ENCODE measurements at regions not wholly inside any gene's neighbourhood (a gene's known extent, or its start where the extent isn't known, plus 50 kb on each side); places are given as distances from the start of the nearest gene placed in this dataset.
"Not testable (repeated sequence)": the region's sequence is repeated elsewhere in the genome, so short reads cannot be mapped to it uniquely, and the experiment has no call there.

DNA sequence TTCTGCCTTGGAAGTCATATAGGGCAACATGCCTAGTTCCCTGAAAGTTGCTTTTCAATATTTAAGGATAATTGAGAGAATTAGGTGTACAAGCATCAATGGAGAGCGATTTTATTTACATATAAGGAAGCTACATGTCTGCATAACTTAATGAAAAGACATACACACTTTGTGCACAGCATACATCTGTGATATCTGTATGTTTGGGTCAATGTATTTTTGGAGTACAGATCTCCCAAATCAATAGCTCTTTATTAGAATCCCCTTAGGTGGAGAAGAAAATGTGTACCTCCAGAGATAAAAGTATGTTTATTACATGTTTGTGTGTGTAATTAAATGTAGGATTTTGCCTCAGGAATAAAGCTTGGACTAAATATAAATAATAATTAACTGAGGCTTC, 373.7 kb upstream of the CCNH start:
- DNase-seq: no peak

- no peak for DNase-seq
These were observed 373.0 kb upstream of the CCNH start for GRCh38 chr5:87785554-87786335.

DNA sequence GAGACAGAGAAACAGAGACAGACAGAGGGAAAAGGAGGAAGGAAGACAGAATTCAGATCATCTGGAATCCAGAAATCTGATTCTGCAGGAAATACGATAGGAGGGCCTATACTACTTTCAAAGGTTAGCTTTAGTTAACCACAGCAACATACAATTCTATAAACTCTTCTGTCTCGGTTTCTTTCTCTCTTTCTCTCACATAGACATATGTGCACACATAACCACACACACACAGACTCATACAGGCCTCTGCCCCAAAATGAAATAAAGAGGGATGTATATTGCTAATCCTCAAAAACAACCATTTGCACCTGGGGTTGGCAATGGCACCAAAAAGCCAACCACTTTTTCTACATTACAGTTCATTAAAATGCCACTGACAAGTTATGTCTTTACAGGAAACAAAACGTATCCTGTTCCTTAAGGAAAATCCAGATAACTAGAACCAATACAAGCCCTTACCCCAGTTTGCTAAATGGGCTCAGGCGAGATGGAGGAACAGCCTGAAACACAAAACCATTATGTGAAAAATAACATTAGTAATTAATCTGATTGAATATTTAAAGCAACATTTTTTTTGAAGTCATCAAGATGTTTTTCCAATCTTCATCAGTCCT, 372.3 kb upstream of the CCNH start:
- no peak for DNase-seq

DNA sequence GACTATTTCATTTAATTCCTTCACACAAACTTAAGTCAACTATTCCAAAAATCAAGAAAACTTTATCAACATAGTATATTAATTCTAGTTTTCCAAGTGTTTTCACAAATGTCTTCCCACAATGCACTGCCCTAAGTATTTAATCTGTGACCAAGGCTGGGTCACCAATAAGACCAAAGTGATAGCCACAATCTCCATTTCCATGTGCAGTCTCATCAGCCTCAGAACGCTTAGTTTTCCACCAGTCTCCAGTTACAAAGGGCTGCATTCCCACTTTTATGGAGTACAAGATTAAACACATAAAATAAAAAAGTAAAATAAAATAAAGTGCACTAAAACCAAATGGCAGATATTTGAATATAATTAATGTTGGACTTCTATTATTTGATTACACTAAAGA, 371.6 kb upstream of the CCNH start:
- no peak for DNase-seq

DNA sequence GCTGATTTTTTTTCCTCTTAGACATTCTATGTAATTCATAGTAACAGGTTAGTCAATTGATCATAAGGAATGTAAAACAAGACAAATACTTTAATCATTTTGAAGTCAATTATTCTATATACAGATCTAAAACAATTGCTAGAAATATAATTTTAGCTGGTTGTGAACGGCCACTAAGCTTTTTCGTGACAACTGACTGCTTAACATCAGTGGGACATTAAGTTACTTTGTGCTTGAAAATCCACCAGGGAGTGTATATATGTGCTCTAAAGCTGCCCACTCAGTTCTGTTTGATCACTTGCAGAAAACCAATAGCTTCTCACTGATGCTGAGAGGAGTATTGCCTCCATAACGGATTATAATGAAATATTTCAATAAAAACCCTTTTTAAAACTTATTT, 370.2 kb upstream of the CCNH start:
- no peak for DNase-seq

DNA sequence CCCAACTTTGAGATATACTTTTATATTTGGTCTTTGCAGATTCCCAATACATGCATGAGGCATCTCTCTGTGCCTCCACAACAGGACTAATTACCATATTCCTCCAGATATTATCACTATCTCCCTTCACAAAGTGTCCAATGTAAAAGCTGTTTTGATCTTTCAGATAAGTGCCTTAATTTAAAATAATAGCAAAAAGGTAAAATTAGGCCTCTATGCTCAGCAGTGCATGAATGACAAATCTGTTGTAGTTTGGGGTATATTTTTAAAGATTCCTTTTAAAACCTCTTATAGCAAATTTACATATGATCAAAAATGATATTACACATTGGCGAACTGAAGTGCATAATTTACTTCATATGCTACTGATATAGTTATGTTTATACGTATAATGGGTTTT, 369.2 kb upstream of the CCNH start:
- DNase-seq: no peak

GRCh38 chr5:87780831-87781760, 368.4 kb upstream of the CCNH start:
- peak in 54 of 56 donors; percentile 10 to 93 (median 75) for DNase-seq

GRCh38 chr5:87778876-87779275, 366.1 kb upstream of the CCNH start:
- no peak for DNase-seq

- no peak for DNase-seq
These were observed 365.1 kb upstream of the CCNH start for GRCh38 chr5:87777877-87778276.

GRCh38 chr5:87776785-87777184, 364.1 kb upstream of the CCNH start:
- no peak for DNase-seq

GRCh38 chr5:87776302-87776701, 363.6 kb upstream of the CCNH start:
- not testable (repeated sequence) for DNase-seq

DNA sequence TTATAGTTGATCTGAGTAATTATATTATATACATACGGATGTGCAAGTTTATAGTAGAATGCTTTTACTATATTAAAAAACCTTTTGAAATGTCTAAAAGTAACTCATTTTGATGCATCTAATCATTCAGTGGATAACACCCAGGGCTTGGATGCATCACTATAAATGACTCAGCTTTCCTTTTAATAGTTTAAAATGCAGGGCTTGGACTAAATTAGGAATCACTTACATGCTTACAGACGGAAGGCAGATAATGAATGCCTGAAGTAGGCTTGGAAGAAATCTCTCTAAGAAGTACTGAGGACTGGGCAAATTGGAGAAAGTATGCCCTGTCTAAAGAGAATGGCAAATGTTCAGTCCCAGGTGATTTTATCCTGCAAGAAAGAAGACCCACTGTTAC, 362.5 kb upstream of the CCNH start:
- DNase-seq: no peak

GRCh38 chr5:87774804-87775203, 362.1 kb upstream of the CCNH start:
- no peak for DNase-seq

DNA sequence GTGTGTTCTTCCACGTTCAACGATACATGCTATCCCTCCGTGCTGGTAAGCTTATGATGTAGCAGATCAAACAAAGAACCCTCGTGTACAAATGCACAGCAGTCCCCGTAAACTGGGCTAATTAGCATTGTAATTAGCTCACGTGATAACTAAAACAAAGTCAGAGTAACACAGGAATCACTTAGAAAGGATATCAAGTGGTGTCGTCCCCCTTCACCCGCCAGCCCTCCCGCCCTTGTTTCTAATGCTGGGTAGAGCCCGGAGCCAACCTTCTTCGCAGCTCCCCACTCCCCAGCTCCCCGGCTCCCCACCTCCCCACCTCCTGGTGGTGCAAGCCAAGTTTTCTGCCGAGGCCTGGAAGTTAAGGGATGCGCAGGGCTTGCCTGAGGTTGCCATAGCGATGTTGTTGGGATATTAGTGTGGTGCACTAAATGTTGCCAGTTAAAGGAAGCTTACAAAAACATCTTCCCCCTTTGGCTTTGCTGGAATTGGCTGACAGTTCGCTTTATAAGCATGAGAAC, 357.9 kb upstream of the CCNH start:
- DNase-seq: peak in 49 of 56 donors; percentile 3 to 68 (median 39)

- peak in 1 of 56 donors; percentile 7 for DNase-seq
These were observed 357.4 kb upstream of the CCNH start for GRCh38 chr5:87770016-87770570.

GRCh38 chr5:87769157-87769556, 356.4 kb upstream of the CCNH start:
- no peak for DNase-seq

- DNase-seq: no peak
These were observed 355.5 kb upstream of the CCNH start for GRCh38 chr5:87768190-87768589.

DNA sequence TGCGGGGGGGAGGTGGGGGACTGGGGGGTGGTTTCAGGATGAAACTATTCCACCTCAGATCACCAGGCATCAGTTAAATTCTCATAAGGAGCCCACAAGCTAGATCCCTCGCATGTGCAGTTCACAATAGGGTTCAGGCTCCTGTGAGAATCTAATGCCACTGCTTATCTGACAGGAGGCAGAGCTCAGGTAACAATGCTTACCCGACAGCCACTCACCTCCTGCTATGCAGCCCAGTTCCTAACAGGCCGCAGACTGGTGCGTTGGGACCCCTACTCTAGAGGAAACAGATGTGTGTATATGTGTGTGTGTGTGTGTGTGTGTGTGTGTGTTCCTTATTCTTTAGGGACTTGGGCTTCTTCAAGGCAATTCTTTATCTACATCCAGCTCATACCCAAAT, 352.3 kb upstream of the CCNH start:
- DNase-seq: no peak

DNA sequence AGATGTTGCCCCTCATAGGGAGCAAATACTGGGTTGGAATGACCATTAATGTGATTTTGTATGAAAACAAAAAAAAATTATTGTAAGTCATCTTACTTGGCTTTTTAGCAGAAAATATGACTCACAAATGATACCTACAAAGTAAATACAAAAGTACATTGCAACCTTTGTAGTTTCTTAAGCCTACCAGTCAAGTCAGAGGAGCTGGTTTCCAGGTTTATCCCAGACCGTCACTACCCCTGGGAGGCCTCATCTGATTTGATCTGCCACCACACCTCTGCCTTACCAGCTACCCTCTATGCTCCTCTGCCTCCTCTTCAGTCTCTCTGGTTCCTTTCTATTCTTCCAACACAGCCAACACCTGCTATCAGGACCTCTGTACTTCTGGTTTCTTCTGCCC, 349.9 kb upstream of the CCNH start:
- DNase-seq: no peak

DNA sequence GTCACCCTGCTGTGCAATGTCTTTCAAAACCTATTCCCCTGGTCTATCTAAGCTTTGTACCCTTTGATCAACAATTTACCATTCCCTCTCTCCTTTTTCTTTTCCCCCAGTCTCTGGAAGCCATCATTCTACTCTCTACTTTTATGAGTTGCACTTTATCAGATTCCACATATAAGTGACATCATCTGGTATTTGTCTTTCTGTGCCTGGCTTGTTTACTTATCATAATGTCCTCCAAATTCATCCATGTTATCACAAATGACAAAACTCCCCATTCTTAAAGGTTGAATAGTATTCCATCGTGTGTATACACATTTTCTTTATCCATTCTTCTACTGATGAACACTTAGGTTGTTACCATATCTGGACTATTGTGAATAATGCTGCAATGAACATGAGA, 344.2 kb upstream of the CCNH start:
- no peak for DNase-seq

GRCh38 chr5:87755360-87755759, 342.6 kb upstream of the CCNH start:
- DNase-seq: no peak

Measured in amygdala (tissue), 56 donors.